ENCODE measurements at regions not wholly inside any gene's neighbourhood (a gene's known extent, or its start where the extent isn't known, plus 50 kb on each side); places are given as distances from the start of the nearest gene placed in this dataset.
A peak's percentile ranks its signal among the peaks of the same experiment; 100 is the strongest.

DNA sequence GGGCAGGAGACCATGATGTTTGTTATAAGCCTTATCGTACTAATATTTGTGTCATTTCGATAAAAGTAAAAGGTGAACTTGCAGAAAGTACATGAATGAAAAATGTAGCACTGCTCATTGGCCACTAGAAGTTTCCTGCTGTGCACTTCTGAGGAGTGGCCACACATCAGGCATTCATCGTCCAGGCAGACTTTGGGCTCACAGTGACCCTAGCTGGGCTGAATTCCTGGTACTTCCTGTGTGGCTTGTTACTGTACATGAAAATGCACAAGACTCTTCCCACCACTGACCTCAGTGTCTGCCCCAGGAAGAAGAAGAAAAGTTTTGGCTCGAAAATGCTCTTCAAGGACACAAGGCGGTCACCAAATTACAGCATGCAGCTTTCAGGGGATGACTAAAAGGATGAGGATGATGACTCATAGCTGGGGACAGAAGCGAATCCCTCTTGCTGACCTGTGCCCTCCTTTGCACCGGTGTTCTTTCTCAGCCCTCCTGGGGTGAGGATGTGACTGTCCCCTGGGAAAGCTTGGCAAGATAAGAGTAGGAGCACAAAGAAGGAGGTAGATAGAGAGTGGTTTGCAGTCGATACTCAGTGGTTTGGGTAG, 252.4 kb upstream of the KAZN start:
- DNase-seq (ENCODE audit: low spot score) = no peak

- no peak for DNase-seq (ENCODE audit: low spot score)
These were observed 251.3 kb upstream of the KAZN start for GRCh38 chr1:14347186-14347585.

- no peak for DNase-seq (ENCODE audit: low spot score)
These were observed 250.7 kb upstream of the KAZN start for GRCh38 chr1:14347776-14348175.

- no peak for DNase-seq (ENCODE audit: low spot score)
These were observed 248.3 kb upstream of the KAZN start for GRCh38 chr1:14350197-14350596.

DNA sequence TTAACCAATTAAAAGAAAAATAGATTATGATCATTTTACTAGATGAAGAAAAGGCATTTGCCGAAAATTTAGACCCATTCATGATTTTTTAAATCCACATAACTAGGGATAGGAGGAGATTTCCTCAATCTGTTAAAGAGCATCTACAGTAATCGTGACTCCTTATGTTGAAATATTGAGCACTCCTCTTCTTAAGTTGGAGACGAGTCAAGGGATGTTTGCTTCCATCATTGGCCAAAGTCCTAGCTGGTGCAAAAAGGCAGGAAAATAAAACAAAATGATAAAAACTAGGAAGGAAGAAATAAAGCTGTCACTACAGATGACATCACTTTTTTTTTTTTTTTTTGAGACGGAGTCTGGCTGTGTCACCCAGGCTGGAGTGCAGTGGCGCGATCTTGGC, 245.6 kb upstream of the KAZN start:
- no peak for DNase-seq (ENCODE audit: low spot score)

- peak; percentile 57 for DNase-seq (ENCODE audit: low spot score)
These were observed 237.5 kb upstream of the KAZN start for GRCh38 chr1:14361005-14361404.

DNA sequence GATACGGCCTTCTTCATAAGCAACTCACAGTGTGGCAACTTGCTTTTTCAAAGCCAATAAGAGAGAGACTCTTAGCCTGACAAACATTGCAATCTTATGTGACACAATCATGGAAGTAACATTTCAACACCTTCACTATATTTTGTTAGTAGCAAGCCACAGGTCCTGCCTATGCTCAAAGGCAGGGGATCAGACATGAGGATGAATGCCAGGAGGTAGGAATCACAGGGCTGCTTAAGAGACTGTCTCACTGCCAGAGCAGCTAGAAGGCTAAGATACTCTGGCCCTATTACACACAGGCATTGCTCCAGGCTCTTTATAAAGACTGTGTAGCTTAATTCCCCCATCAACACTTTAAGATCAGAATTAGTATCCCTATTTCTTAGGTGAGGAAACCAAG, 236.2 kb upstream of the KAZN start:
- no peak for DNase-seq (ENCODE audit: low spot score)

DNA sequence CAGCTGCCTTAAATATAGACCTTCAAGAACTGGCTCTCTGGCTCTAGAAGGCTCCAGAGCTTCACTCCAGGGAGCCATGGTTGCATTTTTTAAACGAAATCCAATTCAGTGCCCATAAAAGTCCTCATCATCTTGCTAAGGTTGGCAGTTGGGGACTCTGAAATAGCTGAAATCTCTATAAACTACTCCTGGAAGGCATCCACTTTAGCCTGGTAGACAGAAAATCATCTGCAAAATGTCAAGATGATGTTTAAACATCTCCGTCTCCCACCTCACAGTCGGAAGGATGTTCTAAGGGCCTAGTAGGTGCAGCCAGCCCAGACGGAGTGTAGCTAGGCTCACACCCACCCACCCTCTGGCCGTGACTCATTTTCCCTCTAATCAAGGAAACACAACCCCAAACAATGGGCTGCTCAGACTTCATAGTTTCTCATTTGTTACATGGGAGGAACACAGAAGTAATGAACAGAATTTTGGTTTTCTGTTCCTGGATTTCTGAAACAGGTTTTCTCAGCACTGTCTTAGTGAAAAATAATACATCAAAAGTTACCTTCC, 235.4 kb upstream of the KAZN start:
- DNase-seq (ENCODE audit: low spot score) = no peak

- no peak for DNase-seq (ENCODE audit: low spot score)
These were observed 234.6 kb upstream of the KAZN start for GRCh38 chr1:14363707-14364413.

DNA sequence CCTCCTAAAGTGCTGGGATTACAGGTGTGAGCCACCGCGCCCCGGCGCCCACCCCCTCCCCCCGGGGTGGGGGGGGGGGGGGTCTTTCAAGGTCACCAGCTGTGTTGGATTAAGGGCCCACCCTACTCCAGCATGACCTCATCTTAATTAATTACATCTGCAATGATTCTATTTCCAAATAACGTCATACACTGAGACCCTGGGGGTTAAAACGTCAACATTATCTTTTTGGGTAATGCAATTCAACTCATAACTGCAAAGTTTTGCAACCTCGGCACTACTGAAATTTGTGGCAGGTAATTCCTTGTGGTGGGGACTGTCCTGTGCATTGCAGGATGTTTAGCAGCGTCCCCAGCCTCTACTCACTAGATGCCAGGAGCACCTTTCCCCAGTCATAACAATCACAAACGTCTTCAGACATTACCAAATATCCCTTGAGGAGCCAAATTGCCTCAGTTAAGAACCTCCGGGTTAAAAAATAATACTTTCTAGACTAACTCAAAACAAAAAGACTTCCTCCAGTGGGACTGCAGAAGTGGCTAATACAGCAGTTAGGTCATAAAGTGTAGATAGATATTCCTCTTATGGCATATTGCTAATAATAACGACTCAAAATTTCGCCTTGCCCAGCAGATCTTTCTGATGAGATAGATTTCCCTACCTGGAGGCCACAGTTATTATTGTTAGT, 233.0 kb upstream of the KAZN start:
- DNase-seq (ENCODE audit: low spot score) = no peak

GRCh38 chr1:14366091-14367018, 232.1 kb upstream of the KAZN start:
- DNase-seq (ENCODE audit: low spot score) = no peak

GRCh38 chr1:14367451-14367850, 231.0 kb upstream of the KAZN start:
- DNase-seq (ENCODE audit: low spot score) = no peak

DNA sequence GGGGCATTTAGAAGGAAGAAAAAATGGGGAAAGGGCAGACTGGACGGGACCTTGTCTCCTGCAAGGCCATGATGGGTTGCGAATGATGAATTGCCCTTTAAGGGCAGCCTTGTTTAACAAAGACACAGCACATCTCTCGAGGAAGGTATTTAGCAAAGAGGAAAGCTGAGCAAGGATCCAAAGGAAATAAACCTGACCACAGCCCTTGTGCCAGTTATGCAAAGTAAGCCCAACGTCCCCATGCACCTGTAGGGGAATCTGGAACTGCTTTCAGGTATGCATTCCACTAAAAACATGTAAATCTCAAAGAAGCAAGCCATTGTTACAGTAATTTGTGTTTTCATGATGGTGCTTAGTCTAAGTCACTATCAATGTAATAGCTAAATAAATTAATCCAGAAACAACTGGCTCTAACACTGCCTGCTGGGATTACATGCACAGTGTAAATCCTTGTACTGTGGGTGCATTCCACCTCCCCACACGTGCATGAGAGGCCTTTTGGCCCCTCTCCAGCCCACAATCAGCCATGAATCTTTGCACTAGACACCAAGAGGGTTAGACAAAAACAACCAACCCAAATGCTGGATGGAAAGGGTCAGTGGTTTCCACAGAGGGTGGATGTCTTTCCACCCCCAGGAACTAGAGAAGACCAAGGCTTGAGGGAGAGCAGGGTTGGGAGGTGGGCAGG, 228.8 kb upstream of the KAZN start:
- no peak for DNase-seq (ENCODE audit: low spot score)

- no peak for DNase-seq (ENCODE audit: low spot score)
These were observed 226.6 kb upstream of the KAZN start for GRCh38 chr1:14371771-14372497.

- no peak for DNase-seq (ENCODE audit: low spot score)
These were observed 226.0 kb upstream of the KAZN start for GRCh38 chr1:14372526-14372925.

GRCh38 chr1:14373081-14373758, 225.3 kb upstream of the KAZN start:
- DNase-seq (ENCODE audit: low spot score) = no peak

- DNase-seq (ENCODE audit: low spot score) = no peak
These were observed 223.3 kb upstream of the KAZN start for GRCh38 chr1:14375226-14375625.

DNA sequence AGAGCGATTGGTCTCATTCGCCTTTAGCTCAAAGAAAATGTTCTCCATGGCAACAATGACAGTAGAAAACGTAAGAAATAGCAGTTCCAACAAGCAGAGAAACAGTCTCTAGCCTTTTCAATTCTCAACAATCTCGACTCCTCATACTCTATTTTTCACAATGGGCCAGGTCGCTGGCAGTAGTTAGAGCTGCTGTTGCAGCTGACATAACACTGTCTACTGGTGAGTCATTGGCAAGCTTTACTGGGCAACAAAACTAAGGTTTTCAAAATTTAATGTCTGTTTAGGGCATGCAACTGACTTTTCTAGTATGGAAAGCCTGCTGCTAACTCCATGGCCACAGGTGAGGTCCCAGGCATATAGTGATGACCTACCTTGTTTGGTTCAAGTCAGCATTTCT, 221.1 kb upstream of the KAZN start:
- no peak for DNase-seq (ENCODE audit: low spot score)

DNA sequence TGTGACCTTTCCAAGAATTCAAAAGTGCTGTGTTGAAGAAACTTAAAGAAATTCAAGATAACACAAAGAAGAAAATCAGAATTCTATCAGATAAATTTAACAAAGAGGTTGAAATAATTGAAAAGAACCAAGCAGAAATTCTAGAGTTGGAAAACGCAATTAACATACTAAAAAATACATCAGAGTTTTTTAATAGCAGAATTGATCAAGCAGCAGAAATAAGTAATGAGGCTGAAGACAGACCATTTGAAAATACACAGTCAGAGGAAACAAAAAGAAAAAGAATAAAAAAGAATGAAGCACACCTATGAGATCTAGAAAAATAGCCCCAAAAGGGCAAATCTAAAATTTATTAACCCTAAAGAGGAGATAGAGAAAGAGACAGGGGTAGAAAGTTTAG, 218.1 kb upstream of the KAZN start:
- no peak for DNase-seq (ENCODE audit: low spot score)

DNA sequence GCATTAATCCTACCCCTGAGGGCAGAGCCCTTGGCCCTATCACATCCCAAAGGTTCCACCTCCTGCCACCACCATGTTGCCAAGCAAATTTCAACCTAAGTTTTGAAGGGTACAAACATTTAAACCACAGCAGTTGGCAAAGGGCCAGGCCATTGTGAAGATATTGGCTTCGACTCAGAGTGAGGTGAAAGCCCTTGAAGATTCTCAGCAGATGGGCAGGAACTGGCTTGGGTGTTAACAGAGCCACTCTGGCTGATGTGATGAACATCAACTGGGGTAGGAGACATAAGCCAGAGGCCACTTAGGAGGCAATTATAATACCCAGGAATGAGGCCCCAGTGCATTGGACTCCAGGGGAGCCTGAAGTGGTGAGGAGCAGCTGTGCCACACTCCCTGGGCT, 207.7 kb upstream of the KAZN start:
- DNase-seq (ENCODE audit: low spot score) = no peak
